ENCODE measurements at regions not wholly inside any gene's neighbourhood (a gene's known extent, or its start where the extent isn't known, plus 50 kb on each side); places are given as distances from the start of the nearest gene placed in this dataset.
"Not testable (repeated sequence)": the region's sequence is repeated elsewhere in the genome, so short reads cannot be mapped to it uniquely, and the experiment has no call there.

DNA sequence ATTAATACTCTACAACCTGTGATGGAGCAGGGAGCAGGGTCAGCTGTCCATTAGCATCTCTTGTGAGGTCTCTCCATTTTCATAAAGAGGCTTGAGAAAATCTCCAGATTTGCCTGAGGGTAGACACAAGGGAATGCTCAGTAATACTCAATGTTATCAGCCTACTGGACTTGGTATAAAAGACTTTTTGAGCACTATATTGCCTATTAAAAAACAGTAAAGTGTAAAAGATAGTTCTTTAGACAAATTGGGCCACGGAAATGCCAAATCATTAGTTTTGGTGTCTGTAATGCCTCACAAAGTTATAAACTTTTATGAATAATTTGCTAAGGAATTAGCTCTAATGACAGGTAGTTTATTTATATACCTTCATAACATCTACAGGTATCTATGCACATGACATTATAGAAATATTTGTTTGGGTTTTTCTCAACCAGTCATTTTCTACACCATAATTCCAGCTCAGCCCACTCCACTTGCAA, 1524.9 kb upstream of the TPTE start:
- H3K4ac ChIP-seq (ENCODE audit: low read depth, low read length); H4K8ac ChIP-seq (ENCODE audit: low read depth in 2 of 2, low read length in 2 of 2); H3K27ac ChIP-seq (ENCODE audit: insufficient read depth, low read length); H3K4me1 ChIP-seq (ENCODE audit: control insufficient read depth, insufficient read depth, low read length); BruUV-seq (replicated peaks); intact Hi-C loops (cut with micrococcal nuclease); H3K27me3 ChIP-seq (ENCODE audit: control insufficient read depth, insufficient read depth, low read length); H3K36me3 ChIP-seq (ENCODE audit: control insufficient read depth, insufficient read depth, low read length); ATAC-seq (ENCODE audit: low read depth); DNase-seq; H3K56ac ChIP-seq (ENCODE audit: extremely low read depth, insufficient read depth, low read length); H4K5ac ChIP-seq (ENCODE audit: low read depth, low read length); H2AFZ ChIP-seq (replicated peaks; ENCODE audit: low read length, poor library complexity); H2BK20ac ChIP-seq (ENCODE audit: low read depth, low read length); H2BK120ac ChIP-seq (ENCODE audit: low read depth, low read length); H2BK15ac ChIP-seq (ENCODE audit: low read depth, low read length); H4K91ac ChIP-seq (ENCODE audit: insufficient read depth, low read depth, low read length); H2AK5ac ChIP-seq (ENCODE audit: low read depth, low read length); H3K23ac ChIP-seq (ENCODE audit: low read depth, low read length); H3K9me1 ChIP-seq (ENCODE audit: insufficient read depth, low read length); in situ Hi-C loops (cut with MboI; ENCODE audit: low sequenced_read_pairs); POLR2A ChIA-PET (ENCODE audit: unreplicated experiment); H3K4me3 ChIP-seq (ENCODE audit: insufficient read depth, low read depth, low read length); H3K4me2 ChIP-seq (ENCODE audit: low read depth, low read length); CTCF ChIA-PET; H3K18ac ChIP-seq (ENCODE audit: low read depth, low read length); H3K79me1 ChIP-seq (ENCODE audit: low read depth in 1 of 2, low read length in 2 of 2); dilution Hi-C loops (cut with HindIII; ENCODE audit: low sequenced_read_pairs, unreplicated experiment); H2BK5ac ChIP-seq (ENCODE audit: low read depth, low read length, poor library complexity, severe bottlenecking); H3K9ac ChIP-seq (ENCODE audit: low read depth, low read length); H2AK9ac ChIP-seq (replicated peaks; ENCODE audit: low read depth, low read length, poor library complexity); H4K20me1 ChIP-seq (ENCODE audit: insufficient read depth, low read length); H3K14ac ChIP-seq (replicated peaks; ENCODE audit: low read depth, low read length): not testable (repeated sequence)
- peaks cover 24% of the 10 kb centered on the region for H3K9me3 ChIP-seq (ENCODE audit: control insufficient read depth, insufficient read depth, low read length)
- no CpG with 5 or more reads among the region's 1 CpG for WGBS, 2 experiments (ENCODE audit: extremely low coverage in 2 of 2, insufficient read length in 1 of 2)
